Karpas-422 (cell line): ENCODE measurements at regions not wholly inside any gene's neighbourhood (a gene's known extent, or its start where the extent isn't known, plus 50 kb on each side); places are given as distances from the start of the nearest gene placed in this dataset.
"Not testable (repeated sequence)": the region's sequence is repeated elsewhere in the genome, so short reads cannot be mapped to it uniquely, and the experiment has no call there.

Source experiments
- DNase-seq: peaks from one replicate; pipeline ENCODE4 v3.0.0-alpha.2; 2015
- H2AFZ ChIP-seq: fragments of 200-600 bp; sonication (generic); 2 replicates; pipeline ENCODE4 v1.6.1; 2014; ENCODE audit warnings: antibody characterized with exemption, low read length, mixed read lengths
- H3K27ac ChIP-seq: fragments of 200-600 bp; sonication (generic); 2 replicates; pipeline ENCODE4 v1.5.1; 2014; ENCODE audit warnings: mild to moderate bottlenecking, low read length, moderate library complexity
- H3K27me3 ChIP-seq: fragments of 200-600 bp; sonication (generic); 2 replicates; pipeline ENCODE4 v1.6.1; 2014; ENCODE audit warnings: low read length, mixed read lengths
- H3K36me3 ChIP-seq: fragments of 200-600 bp; sonication (generic); 2 replicates; pipeline ENCODE4 v1.6.1; 2014; ENCODE audit warnings: low read length, mixed read lengths; ENCODE audit not compliant: insufficient read depth
- H3K4me1 ChIP-seq: fragments of 200-600 bp; sonication (generic); 2 replicates; pipeline ENCODE4 v1.6.1; 2014; ENCODE audit warnings: mild to moderate bottlenecking, low read length, mixed read lengths
- H3K4me2 ChIP-seq: fragments of 200-600 bp; sonication (generic); 2 replicates; pipeline ENCODE4 v1.6.1; 2014; ENCODE audit warnings: low read length, low read depth, mild to moderate bottlenecking; ENCODE audit not compliant: poor library complexity, severe bottlenecking
- H3K4me3 ChIP-seq: fragments of 200-600 bp; sonication (generic); 2 replicates; pipeline ENCODE4 v1.5.1; 2014; ENCODE audit warnings: mild to moderate bottlenecking, antibody characterized with exemption, low read length, mixed read lengths
- H3K79me2 ChIP-seq: fragments of 200-600 bp; sonication (generic); 2 replicates; pipeline ENCODE4 v1.6.1; 2014; ENCODE audit warnings: mild to moderate bottlenecking, low read length, mixed read lengths
- H3K9ac ChIP-seq: fragments of 200-600 bp; sonication (generic); 2 replicates; pipeline ENCODE4 v1.6.0; 2014; ENCODE audit warnings: low read length
- H3K9me2 ChIP-seq: fragments of 200-600 bp; sonication (generic), shearing (Covaris generic); replicated peaks from 2 replicates; pipeline ENCODE4 v1.6.0; 2014; ENCODE audit warnings: mild to moderate bottlenecking, low read length, moderate library complexity; ENCODE audit not compliant: insufficient read depth
- H3K9me3 ChIP-seq: fragments of 300-700, 200-600 bp; sonication (generic); 2 replicates; pipeline ENCODE4 v1.6.1; 2014; ENCODE audit warnings: low read length, mixed read lengths
- H4K20me1 ChIP-seq: fragments of 200-600 bp; sonication (generic); 2 replicates; pipeline ENCODE4 v1.6.1; 2014; ENCODE audit warnings: mild to moderate bottlenecking, antibody characterized with exemption, low read length, low read depth; ENCODE audit not compliant: insufficient read depth

DNA sequence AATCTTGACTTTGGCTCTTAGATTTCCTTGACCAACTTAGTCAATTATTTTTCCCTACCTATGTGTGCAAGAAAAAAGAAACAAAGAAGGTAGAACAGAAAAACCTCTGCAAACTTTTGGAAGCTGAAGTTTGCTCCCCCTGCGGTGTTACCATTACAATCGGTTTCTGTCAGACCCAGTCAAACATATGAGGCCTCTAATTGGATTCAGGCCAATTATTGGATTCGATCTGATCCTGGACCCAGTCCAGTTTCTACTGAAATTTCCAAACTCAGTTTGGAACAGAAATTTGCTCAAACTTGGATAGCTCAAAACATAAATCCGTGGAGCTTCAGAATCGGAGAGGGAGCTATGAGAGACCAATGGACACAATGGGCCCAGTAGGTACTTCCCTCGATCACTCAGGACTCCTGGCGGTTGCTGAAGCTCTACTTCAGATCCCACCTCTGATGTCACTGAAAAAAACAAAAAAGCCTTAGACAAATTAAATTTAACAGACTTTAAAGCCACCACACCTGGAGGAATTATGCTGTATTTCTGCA, 523.9 kb downstream of the DMRTA1 start:
- Histone ChIP-seq H3K36me3 (no peaks in the 10 kb centered on the region), H3K4me3 (no peak overlapping the region), H2AFZ (no peak overlapping the region), H3K4me2 (no peak overlapping the region), H3K9me2 (no peaks in the 10 kb centered on the region), H3K27me3 (no peaks in the 10 kb centered on the region), H3K9ac (no peak overlapping the region), H3K79me2 (no peaks in the 10 kb centered on the region), H3K4me1 (no peaks in the 10 kb centered on the region), H3K9me3 (no peaks in the 10 kb centered on the region), H4K20me1 (no peaks in the 10 kb centered on the region), H3K27ac (no peak overlapping the region)
- DNase-seq = no peak

DNA sequence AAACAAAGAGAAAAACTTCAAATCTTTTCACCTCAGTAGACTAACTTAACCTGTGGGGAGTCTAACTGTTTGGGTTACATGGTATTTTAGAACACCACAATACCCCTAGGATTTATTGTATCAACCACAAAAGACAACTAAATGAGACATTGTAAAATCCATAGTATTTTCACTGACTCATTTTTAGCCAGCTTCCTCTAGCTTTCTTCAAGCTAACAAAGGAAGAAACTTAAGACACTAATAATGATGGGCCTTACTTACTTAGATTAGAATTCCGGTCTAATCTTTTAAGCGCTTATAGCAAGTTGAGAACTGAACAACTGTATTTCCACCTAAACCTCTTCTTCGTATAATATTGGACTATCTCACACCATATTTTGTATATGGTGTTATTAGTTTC, 529.3 kb downstream of the DMRTA1 start:
- Histone ChIP-seq H3K9ac (no peak overlapping the region), H2AFZ (no peak overlapping the region), H3K27ac (no peak overlapping the region), H3K9me3 (no peaks in the 10 kb centered on the region), H3K4me2 (no peak overlapping the region), H3K79me2 (no peaks in the 10 kb centered on the region), H4K20me1 (no peaks in the 10 kb centered on the region), H3K27me3 (no peaks in the 10 kb centered on the region), H3K4me1 (no peaks in the 10 kb centered on the region), H3K36me3 (no peaks in the 10 kb centered on the region), H3K9me2 (no peaks in the 10 kb centered on the region), H3K4me3 (no peak overlapping the region)
- no peak for DNase-seq

DNA sequence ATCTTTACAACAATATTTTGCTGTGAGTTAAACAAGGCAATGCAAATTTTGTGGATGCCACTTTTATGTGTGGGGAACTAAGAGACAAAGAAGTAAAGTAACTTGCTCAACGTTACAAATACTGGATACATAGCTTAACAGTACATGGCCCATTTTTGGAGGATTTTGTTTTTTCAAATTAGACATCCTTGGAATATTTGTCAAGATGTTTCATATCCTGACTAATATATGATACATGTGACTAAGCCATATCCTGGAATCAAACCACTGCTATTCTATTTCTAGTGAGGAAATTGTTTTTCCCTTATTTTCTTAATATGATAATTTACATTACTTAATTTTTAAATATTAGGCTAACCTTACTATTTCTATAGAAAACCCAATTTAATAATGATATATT, 529.8 kb downstream of the DMRTA1 start:
- no peaks in the 10 kb centered on the region for H3K9me3 ChIP-seq
- H3K79me2 ChIP-seq = no peaks in the 10 kb centered on the region
- no peak overlapping the region for H3K9ac ChIP-seq
- no peaks in the 10 kb centered on the region for H3K27me3 ChIP-seq
- H3K36me3 ChIP-seq = no peaks in the 10 kb centered on the region
- H3K4me1 ChIP-seq = no peaks in the 10 kb centered on the region
- H3K4me2 ChIP-seq = no peak overlapping the region
- no peaks in the 10 kb centered on the region for H4K20me1 ChIP-seq
- no peak overlapping the region for H3K4me3 ChIP-seq
- DNase-seq = no peak
- H3K9me2 ChIP-seq = no peaks in the 10 kb centered on the region
- H2AFZ ChIP-seq = no peak overlapping the region
- no peak overlapping the region for H3K27ac ChIP-seq

DNA sequence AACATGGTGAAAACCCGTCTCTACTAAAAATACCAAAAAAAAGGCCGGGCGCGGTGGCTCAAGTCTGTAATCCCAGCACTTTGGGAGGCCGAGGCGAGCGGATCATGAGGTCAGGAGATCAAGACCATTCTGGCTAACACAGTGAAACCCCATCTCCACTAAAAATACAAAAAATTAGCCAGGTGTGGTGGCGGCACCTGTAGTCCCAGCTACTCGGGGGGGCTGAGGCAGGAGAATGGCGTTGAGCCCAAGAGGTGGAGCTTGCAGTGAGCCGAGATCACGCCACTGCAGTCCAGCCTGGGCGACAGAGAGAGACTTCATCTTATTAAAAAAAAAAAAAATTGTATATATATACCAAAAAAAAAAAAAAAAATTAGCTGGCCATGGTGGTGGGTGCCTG, 533.8 kb downstream of the DMRTA1 start:
- not testable (repeated sequence) for H3K4me2 ChIP-seq, H3K9ac ChIP-seq

DNA sequence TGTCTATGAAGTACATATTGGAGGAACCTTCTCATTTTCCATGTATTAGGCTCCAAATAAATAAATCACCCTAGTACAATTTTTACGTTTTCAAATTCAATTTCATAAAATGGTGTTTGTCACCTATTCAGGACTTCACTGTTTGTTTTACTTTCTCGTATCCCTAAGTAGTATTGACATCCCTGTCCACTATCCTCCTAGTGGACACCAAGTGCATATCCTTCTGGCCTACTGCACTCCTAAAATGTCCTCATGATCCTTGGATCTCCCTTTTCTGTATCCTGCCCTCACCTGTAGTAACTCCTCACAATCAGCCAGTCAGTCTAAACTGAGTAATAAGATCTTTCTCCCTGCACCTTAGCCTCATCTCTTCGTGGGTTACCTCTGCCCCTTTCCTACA, 539.9 kb downstream of the DMRTA1 start:
- no peak overlapping the region for H3K9ac ChIP-seq
- no peak overlapping the region for H3K27ac ChIP-seq
- H3K4me1 ChIP-seq = no peaks in the 10 kb centered on the region
- H4K20me1 ChIP-seq = no peaks in the 10 kb centered on the region
- H3K79me2 ChIP-seq = no peaks in the 10 kb centered on the region
- no peak overlapping the region for H2AFZ ChIP-seq
- H3K27me3 ChIP-seq = no peaks in the 10 kb centered on the region
- no peak for DNase-seq
- H3K9me2 ChIP-seq = no peaks in the 10 kb centered on the region
- H3K36me3 ChIP-seq = no peaks in the 10 kb centered on the region
- H3K9me3 ChIP-seq = no peaks in the 10 kb centered on the region
- H3K4me2 ChIP-seq = no peak overlapping the region
- no peak overlapping the region for H3K4me3 ChIP-seq

More for the DNA sequence above, 533.8 kb downstream of the DMRTA1 start:
- not testable (repeated sequence) for H3K27ac ChIP-seq, H2AFZ ChIP-seq, H3K36me3 ChIP-seq, H3K9me3 ChIP-seq, H4K20me1 ChIP-seq, H3K9me2 ChIP-seq, DNase-seq, H3K27me3 ChIP-seq, H3K4me3 ChIP-seq, H3K4me1 ChIP-seq, H3K79me2 ChIP-seq

- no peak overlapping the region for H2AFZ ChIP-seq
- no peak overlapping the region for H3K4me2 ChIP-seq
Observed at GRCh38 chr9:22990349-22990748, 543.7 kb downstream of the DMRTA1 start.

GRCh38 chr9:22992780-22993179, 546.2 kb downstream of the DMRTA1 start:
- Histone ChIP-seq H3K9me3 (peaks cover under 1% of the 10 kb centered on the region), H3K27me3 (no peaks in the 10 kb centered on the region), H3K9ac (no peak overlapping the region), H3K4me3 (no peak overlapping the region), H3K9me2 (no peaks in the 10 kb centered on the region), H3K36me3 (no peaks in the 10 kb centered on the region), H3K27ac (no peak overlapping the region), H3K4me2 (no peak overlapping the region), H4K20me1 (no peaks in the 10 kb centered on the region), H3K4me1 (no peaks in the 10 kb centered on the region), H3K79me2 (no peaks in the 10 kb centered on the region), H2AFZ (no peak overlapping the region)
- no peak for DNase-seq

More at GRCh38 chr9:22990349-22990748, 543.7 kb downstream of the DMRTA1 start:
- Histone ChIP-seq H4K20me1 (no peaks in the 10 kb centered on the region), H3K27ac (no peak overlapping the region), H3K4me1 (no peaks in the 10 kb centered on the region), H3K9ac (no peak overlapping the region), H3K9me3 (no peaks in the 10 kb centered on the region), H3K36me3 (no peaks in the 10 kb centered on the region), H3K9me2 (no peaks in the 10 kb centered on the region), H3K79me2 (no peaks in the 10 kb centered on the region), H3K27me3 (no peaks in the 10 kb centered on the region), H3K4me3 (no peak overlapping the region)
- DNase-seq = no peak

DNA sequence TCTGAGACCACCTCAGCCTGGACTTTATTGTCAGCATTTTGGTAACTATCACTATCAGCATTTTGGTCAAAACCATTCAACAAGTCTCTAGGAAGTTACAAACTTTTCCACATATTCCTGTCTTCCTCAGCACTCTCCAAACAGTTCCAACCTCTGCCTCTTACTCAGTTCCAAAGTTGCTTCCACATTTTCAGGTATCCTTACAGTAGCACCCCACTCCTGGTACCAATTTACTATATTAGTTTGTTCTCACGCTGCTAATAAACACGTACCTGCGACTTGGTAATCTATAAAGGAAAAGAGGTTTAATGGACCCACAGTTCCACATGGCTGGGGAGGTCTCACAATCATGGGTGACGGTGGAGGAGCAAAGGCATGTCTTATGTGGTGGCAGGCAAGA, 551.3 kb downstream of the DMRTA1 start:
- Histone ChIP-seq H3K27me3 (no peaks in the 10 kb centered on the region), H3K27ac (no peak overlapping the region), H4K20me1 (no peaks in the 10 kb centered on the region), H2AFZ (no peak overlapping the region), H3K4me3 (no peak overlapping the region), H3K9me2 (no peaks in the 10 kb centered on the region), H3K4me2 (no peak overlapping the region), H3K4me1 (no peaks in the 10 kb centered on the region), H3K79me2 (no peaks in the 10 kb centered on the region), H3K36me3 (no peaks in the 10 kb centered on the region), H3K9ac (no peak overlapping the region), H3K9me3 (peaks cover 6% of the 10 kb centered on the region)
- DNase-seq = no peak

DNA sequence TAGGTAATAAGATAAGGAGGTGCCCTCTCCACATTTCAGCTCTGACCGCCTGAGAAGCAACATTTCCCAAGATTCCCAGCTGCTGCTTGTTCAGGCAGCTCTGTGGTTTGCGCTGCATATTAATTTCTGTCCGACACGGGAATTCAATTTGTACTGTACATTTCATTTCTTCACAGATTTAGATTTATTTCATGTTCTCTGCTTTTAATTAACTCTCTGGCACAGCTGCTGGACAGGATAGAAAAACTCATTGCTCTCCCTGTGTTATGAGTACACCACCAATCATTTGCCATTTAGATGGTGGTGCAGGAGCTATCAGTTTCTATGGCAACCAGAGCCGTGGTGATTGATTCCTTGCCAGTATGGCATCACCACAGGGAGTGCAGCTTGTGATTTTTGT, 558.5 kb downstream of the DMRTA1 start:
- Histone ChIP-seq H3K79me2 (no peaks in the 10 kb centered on the region), H3K27me3 (no peaks in the 10 kb centered on the region; the same call in 1 of the 2 replicates), H3K4me3 (no peak overlapping the region), H4K20me1 (no peaks in the 10 kb centered on the region), H2AFZ (no peak overlapping the region), H3K9me3 (no peaks in the 10 kb centered on the region), H3K27ac (no peak overlapping the region), H3K9ac (no peak overlapping the region), H3K9me2 (peaks cover 2% of the 10 kb centered on the region; the same call in 1 of the 2 replicates), H3K36me3 (no peaks in the 10 kb centered on the region), H3K4me2 (no peak overlapping the region), H3K4me1 (no peaks in the 10 kb centered on the region)
- no peak for DNase-seq
